GM23338 (cell line): ENCODE measurements at regions not wholly inside any gene's neighbourhood (a gene's known extent, or its start where the extent isn't known, plus 50 kb on each side); places are given as distances from the start of the nearest gene placed in this dataset.

Experiments
- ATAC-seq: fragments of 200-7000 bp; cut with Tn5 transposase; 3 replicates; pipeline ENCODE4 v1.9.1; 2020
- DNase-seq: peaks from one replicate; pipeline ENCODE4 v3.0.0-alpha.2; 2015; ENCODE audit warnings: low spot score
- H2AFZ ChIP-seq: fragments of 200-600 bp; sonication (generic); 2 replicates; pipeline ENCODE4 v1.8.0; 2016; ENCODE audit warnings: antibody characterized with exemption, mild to moderate bottlenecking, moderate library complexity
- H3F3A ChIP-seq: fragments of 200-600 bp; sonication (generic); replicated peaks from 2 replicates; pipeline ENCODE4 v1.8.0; 2017; ENCODE audit warnings: antibody characterized with exemption, mixed run types, low read depth
- H3K27ac ChIP-seq: fragments of 200-600 bp; sonication (generic); 2 replicates; pipeline ENCODE4 v1.6.1; 2016; ENCODE audit warnings: low read depth
- H3K27me3 ChIP-seq: fragments of 200-600 bp; sonication (generic); 2 replicates; pipeline ENCODE4 v1.8.0; 2016; ENCODE audit warnings: mild to moderate bottlenecking, mixed run types, moderate library complexity; ENCODE audit not compliant: insufficient read depth
- H3K36me3 ChIP-seq: fragments of 200-600 bp; sonication (generic); 2 replicates; pipeline ENCODE4 v1.8.0; 2016; ENCODE audit warnings: mild to moderate bottlenecking; ENCODE audit not compliant: insufficient read depth
- H3K4me1 ChIP-seq: fragments of 200-600 bp; sonication (generic); 2 replicates; pipeline ENCODE4 v1.8.0; 2016; ENCODE audit warnings: mild to moderate bottlenecking, moderate library complexity; ENCODE audit not compliant: insufficient read depth
- H3K4me2 ChIP-seq: fragments of 200-600 bp; sonication (generic); 2 replicates; pipeline ENCODE4 v1.7.1; 2017; ENCODE audit warnings: mixed run types
- H3K4me3 ChIP-seq: fragments of 200-600 bp; sonication (generic); 2 replicates; pipeline ENCODE4 v1.6.1; 2016; ENCODE audit warnings: mixed run types
- H3K79me2 ChIP-seq: fragments of 200-600 bp; sonication (generic); replicated peaks from 2 replicates; pipeline ENCODE4 v1.8.0; 2017; ENCODE audit warnings: mild to moderate bottlenecking; ENCODE audit not compliant: insufficient read depth
- H3K9me2 ChIP-seq: fragments of 200-600 bp; sonication (generic); 2 replicates; pipeline ENCODE4 v1.8.0; 2017; ENCODE audit not compliant: insufficient read depth
- H4K20me1 ChIP-seq: fragments of 200-600 bp; sonication (generic); replicated peaks from 2 replicates; pipeline ENCODE4 v1.8.0; 2017; ENCODE audit warnings: mild to moderate bottlenecking; ENCODE audit not compliant: insufficient read depth
- H3K27ac Mint-ChIP-seq: 2 replicates; pipeline ENCODE4 v1.8.0; 2020; ENCODE audit warnings: inconsistent platforms, mild to moderate bottlenecking, moderate library complexity, mixed read lengths
- H3K27me3 Mint-ChIP-seq: 3 replicates; pipeline ENCODE4 v1.8.0; 2022; ENCODE audit warnings: low read depth, mild to moderate bottlenecking, moderate library complexity, mixed read lengths, inconsistent platforms; ENCODE audit not compliant: insufficient read depth, poor library complexity
- H3K36me3 Mint-ChIP-seq: 3 replicates; pipeline ENCODE4 v1.8.0; 2021; ENCODE audit warnings: low read depth, mild to moderate bottlenecking, inconsistent platforms, moderate library complexity, mixed read lengths
- H3K4me1 Mint-ChIP-seq: 3 replicates; pipeline ENCODE4 v1.8.0; 2020; ENCODE audit warnings: mild to moderate bottlenecking, inconsistent platforms, mixed read lengths
- H3K4me3 Mint-ChIP-seq: 3 replicates; pipeline ENCODE4 v1.8.0; 2021; ENCODE audit warnings: moderate library complexity, mild to moderate bottlenecking, inconsistent platforms, mixed read lengths
- H3K9me3 Mint-ChIP-seq: 3 replicates; pipeline ENCODE4 v1.8.0; 2020; ENCODE audit warnings: moderate library complexity, mild to moderate bottlenecking, inconsistent platforms, mixed read lengths
- CTCF ChIP-seq, 2 experiments: fragments of 200-600 bp in 1 of 2; sonication (generic) in 1 of 2; conservative IDR thresholded peaks; 2 replicates each; pipeline versions ENCODE4 v1.5.1 to v1.6.1; 2016 to 2017; ENCODE audit warnings: antibody characterized with exemption in 2 of 2, low read depth in 2 of 2, mild to moderate bottlenecking in 2 of 2, moderate library complexity in 1 of 2
- ETS1 ChIP-seq: IDR thresholded peaks from 2 replicates; pipeline ENCODE4 v1.6.1; 2016; ENCODE audit warnings: antibody characterized with exemption
- EZH2 ChIP-seq: fragments of 200-600 bp; sonication (generic); IDR thresholded peaks from one replicate; pipeline ENCODE4 v1.8.0; 2017; ENCODE audit warnings: antibody characterized with exemption, mild to moderate bottlenecking, low read depth; ENCODE audit not compliant: unreplicated experiment
- EZH2phosphoT487 ChIP-seq: fragments of 200-600 bp; sonication (generic); IDR thresholded peaks from one replicate; pipeline ENCODE4 v1.8.1; 2018; ENCODE audit warnings: antibody characterized with exemption; ENCODE audit not compliant: unreplicated experiment
- JUNB ChIP-seq: IDR thresholded peaks from one replicate; pipeline ENCODE4 v1.6.1; 2016; ENCODE audit warnings: antibody characterized with exemption; ENCODE audit not compliant: unreplicated experiment
- POLR2AphosphoS5 ChIP-seq: IDR thresholded peaks from 2 replicates; pipeline ENCODE4 v1.6.1; 2016; ENCODE audit warnings: antibody characterized with exemption, low read depth
- REST ChIP-seq: IDR thresholded peaks from one replicate; pipeline ENCODE4 v1.6.1; 2018; ENCODE audit warnings: antibody characterized with exemption; ENCODE audit not compliant: unreplicated experiment
- STAT1 ChIP-seq: IDR thresholded peaks from one replicate; pipeline ENCODE4 v1.6.1; 2016; ENCODE audit warnings: antibody characterized with exemption; ENCODE audit not compliant: unreplicated experiment
- ZNF114 ChIP-seq: fragments of 250-450 bp; sonication (Bioruptor Pico); IDR thresholded peaks from 2 replicates; pipeline ENCODE4 v1.5.0; 2020; ENCODE audit warnings: mild to moderate bottlenecking, moderate library complexity
- ZNF331 ChIP-seq: fragments of 250-450 bp; sonication (Bioruptor Pico); IDR thresholded peaks from 2 replicates; pipeline ENCODE4 v1.5.0; 2020; ENCODE audit warnings: low read depth, mild to moderate bottlenecking, moderate library complexity

- Mint-ChIP-seq H3K36me3 (no peaks in the 10 kb centered on the region), H3K9me3 (no peaks in the 10 kb centered on the region), H3K27ac (no peak overlapping the region), H3K4me1 (peaks cover 5% of the 10 kb centered on the region), H3K27me3 (peaks cover 4% of the 10 kb centered on the region), H3K4me3 (no peak overlapping the region)
- H3K4me2 ChIP-seq = no peak overlapping the region
- TF ChIP-seq POLR2AphosphoS5 = no peak
- TF ChIP-seq JUNB = no peak
- TF ChIP-seq REST = no peak
- no peak for TF ChIP-seq ZNF114 (CRISPR knock-in tag)
- no peak for TF ChIP-seq ZNF331 (CRISPR knock-in tag)
- TF ChIP-seq EZH2 = no peak
- no peak for TF ChIP-seq CTCF (conservative IDR thresholded peaks at IDR 0.05; ENCODE audit: low read depth in 2 of 2)
- no peak for TF ChIP-seq ETS1
- no peaks in the 10 kb centered on the region for H3K27me3 ChIP-seq
- DNase-seq (no peak), ATAC-seq (no peak)
- H3K27ac ChIP-seq = no peak overlapping the region
- H3F3A ChIP-seq = no peaks in the 10 kb centered on the region
- no peaks in the 10 kb centered on the region; the same call in 1 of the 2 replicates for H4K20me1 ChIP-seq
- no peaks in the 10 kb centered on the region for H3K9me2 ChIP-seq
- H3K79me2 ChIP-seq = no peaks in the 10 kb centered on the region
- no peaks in the 10 kb centered on the region for H3K36me3 ChIP-seq
- no peak overlapping the region for H2AFZ ChIP-seq
- H3K4me1 ChIP-seq = 0 out of 2 replicates have a peak, but pooled peaks cover 1% of the 10 kb centered on the region
- no peak overlapping the region for H3K4me3 ChIP-seq
These were observed 56.1 kb upstream of the UBASH3B start for GRCh38 chr11:122599434-122599833.

GRCh38 chr11:122598971-122599370 lies 56.6 kb upstream of the UBASH3B start:
- H2AFZ ChIP-seq = no peak overlapping the region
- H3K27me3 Mint-ChIP-seq = peaks cover 4% of the 10 kb centered on the region
- H3K9me3 Mint-ChIP-seq = no peaks in the 10 kb centered on the region
- no peak for ATAC-seq
- no peak for DNase-seq
- no peaks in the 10 kb centered on the region; the same call in 1 of the 2 replicates for H4K20me1 ChIP-seq
- H3K36me3 ChIP-seq = no peaks in the 10 kb centered on the region
- no peak overlapping the region for H3K27ac Mint-ChIP-seq
- H3K27ac ChIP-seq = no peak overlapping the region
- no peak overlapping the region for H3K4me2 ChIP-seq
- H3K4me1 Mint-ChIP-seq = peaks cover 3% of the 10 kb centered on the region; the same call in 2 of the 3 replicates
- no peak overlapping the region for H3K4me3 ChIP-seq
- H3F3A ChIP-seq = no peaks in the 10 kb centered on the region
- H3K36me3 Mint-ChIP-seq = no peaks in the 10 kb centered on the region
- H3K4me1 ChIP-seq = no peaks in the 10 kb centered on the region
- H3K79me2 ChIP-seq = no peaks in the 10 kb centered on the region
- no peaks in the 10 kb centered on the region for H3K27me3 ChIP-seq
- H3K4me3 Mint-ChIP-seq = no peak overlapping the region
- H3K9me2 ChIP-seq = no peaks in the 10 kb centered on the region
- TF ChIP-seq STAT1 (no peak), ETS1 (no peak), JUNB (no peak), REST (no peak), EZH2phosphoT487 (no peak), CTCF (conservative IDR thresholded peaks at IDR 0.05; ENCODE audit: low read depth in 2 of 2) (no peak), POLR2AphosphoS5 (no peak), ZNF331 (CRISPR knock-in tag) (no peak)
